ENCODE measurements at regions not wholly inside any gene's neighbourhood (a gene's known extent, or its start where the extent isn't known, plus 50 kb on each side); places are given as distances from the start of the nearest gene placed in this dataset.

GRCh38 chr10:10828623-10829022, 189.0 kb upstream of the CELF2 start:
- in situ Hi-C loops (cut with MboI; ENCODE audit: low sequenced_read_pairs) = no loop called here

- in situ Hi-C loops (cut with MboI; ENCODE audit: low sequenced_read_pairs) = no loop called here
Observed at GRCh38 chr10:10829576-10829975, 188.1 kb upstream of the CELF2 start.

GRCh38 chr10:10830293-10830986, 187.2 kb upstream of the CELF2 start:
- in situ Hi-C loops (cut with MboI; ENCODE audit: low sequenced_read_pairs) = no loop called here

- in situ Hi-C loops (cut with MboI; ENCODE audit: low sequenced_read_pairs) = no loop called here
Observed at GRCh38 chr10:10831085-10831484, 186.6 kb upstream of the CELF2 start.

- in situ Hi-C loops (cut with MboI; ENCODE audit: low sequenced_read_pairs) = no loop called here
Observed at GRCh38 chr10:10833955-10834354, 183.7 kb upstream of the CELF2 start.

GRCh38 chr10:10844251-10844650, 173.4 kb upstream of the CELF2 start:
- in situ Hi-C loops (cut with MboI; ENCODE audit: low sequenced_read_pairs) = no loop called here

- in situ Hi-C loops (cut with MboI; ENCODE audit: low sequenced_read_pairs) = no loop called here
Observed at GRCh38 chr10:10845185-10845584, 172.5 kb upstream of the CELF2 start.

GRCh38 chr10:10845826-10846503, 171.7 kb upstream of the CELF2 start:
- in situ Hi-C loops (cut with MboI; ENCODE audit: low sequenced_read_pairs) = no loop called here

GRCh38 chr10:10846504-10846900, 171.2 kb upstream of the CELF2 start:
- in situ Hi-C loops (cut with MboI; ENCODE audit: low sequenced_read_pairs) = no loop called here

- in situ Hi-C loops (cut with MboI; ENCODE audit: low sequenced_read_pairs) = no loop called here
Observed at GRCh38 chr10:10847387-10847786, 170.3 kb upstream of the CELF2 start.

- in situ Hi-C loops (cut with MboI; ENCODE audit: low sequenced_read_pairs) = no loop called here
Observed at GRCh38 chr10:10848488-10849111, 169.1 kb upstream of the CELF2 start.

GRCh38 chr10:10849306-10849705, 168.4 kb upstream of the CELF2 start:
- in situ Hi-C loops (cut with MboI; ENCODE audit: low sequenced_read_pairs) = no loop called here

- in situ Hi-C loops (cut with MboI; ENCODE audit: low sequenced_read_pairs) = no loop called here
Observed at GRCh38 chr10:10850214-10850613, 167.5 kb upstream of the CELF2 start.

- in situ Hi-C loops (cut with MboI; ENCODE audit: low sequenced_read_pairs) = no loop called here
Observed at GRCh38 chr10:10852464-10852863, 165.2 kb upstream of the CELF2 start.

GRCh38 chr10:10853954-10854353, 163.7 kb upstream of the CELF2 start:
- in situ Hi-C loops (cut with MboI; ENCODE audit: low sequenced_read_pairs) = no loop called here

GRCh38 chr10:10854725-10855124, 162.9 kb upstream of the CELF2 start:
- in situ Hi-C loops (cut with MboI; ENCODE audit: low sequenced_read_pairs) = no loop called here

GRCh38 chr10:10855151-10855581, 162.5 kb upstream of the CELF2 start:
- in situ Hi-C loops (cut with MboI; ENCODE audit: low sequenced_read_pairs) = no loop called here

GRCh38 chr10:10860455-10860976, 157.2 kb upstream of the CELF2 start:
- in situ Hi-C loops (cut with MboI; ENCODE audit: low sequenced_read_pairs) = no loop called here

- in situ Hi-C loops (cut with MboI; ENCODE audit: low sequenced_read_pairs) = no loop called here
Observed at GRCh38 chr10:10865303-10865702, 152.4 kb upstream of the CELF2 start.

GRCh38 chr10:10865913-10866312, 151.8 kb upstream of the CELF2 start:
- in situ Hi-C loops (cut with MboI; ENCODE audit: low sequenced_read_pairs) = no loop called here

- in situ Hi-C loops (cut with MboI; ENCODE audit: low sequenced_read_pairs) = no loop called here
Observed at GRCh38 chr10:10869592-10869991, 148.1 kb upstream of the CELF2 start.

Measured in HL-60/S4 (cell line).